Naive thymus-derived CD4-positive, alpha-beta T cell (primary cell): ENCODE measurements at regions not wholly inside any gene's neighbourhood (a gene's known extent, or its start where the extent isn't known, plus 50 kb on each side); places are given as distances from the start of the nearest gene placed in this dataset.

ENCODE experiments used
- ATAC-seq: fragments of 150-1000 bp; cut with Tn5 transposase; 2 replicates; pipeline ENCODE4 v1.10.0; 2021; ENCODE audit warnings: mild to moderate bottlenecking, moderate library complexity
- CTCF ChIA-PET: fragments of 350-600 bp; sonication (Branson Sonifier 250); formaldehyde crosslinking; loops from one replicate; lab custom pipeline; 2021; ENCODE audit warnings: antibody characterized with exemption; lab: Charles Lee
- POLR2A ChIA-PET: fragments of 350-600 bp; sonication (Branson Sonifier 250); formaldehyde crosslinking; loops from one replicate; lab custom pipeline; 2021; ENCODE audit warnings: antibody characterized with exemption, inconsistent platforms; lab: Charles Lee
- DNase-seq, 9 donors: peaks; one replicate each; pipeline versions ENCODE4 v3.0.0 to v3.0.0-alpha.2; 2020 to 2022; ENCODE audit warnings: mixed read lengths in 1 of 9
- H3K27ac ChIP-seq: one replicate; pipeline ENCODE4 v1.7.0; 2013; ENCODE audit warnings: mild to moderate bottlenecking, low read depth, low read length, moderate library complexity
- H3K27me3 ChIP-seq, 2 donors: one replicate each; pipeline ENCODE4 v1.7.0; 2013; ENCODE audit warnings: low read length in 2 of 2, mild to moderate bottlenecking in 2 of 2, moderate library complexity in 2 of 2; ENCODE audit not compliant: control insufficient read depth in 2 of 2, insufficient read depth in 2 of 2
- H3K36me3 ChIP-seq, 3 experiments: 1 replicate in 2 of 3; 2 replicates in 1 of 3; pipeline ENCODE4 v1.7.0; 2013; ENCODE audit warnings: low read length in 3 of 3, mild to moderate bottlenecking in 3 of 3, moderate library complexity in 1 of 3; ENCODE audit not compliant: insufficient read depth in 3 of 3, control insufficient read depth in 2 of 3
- H3K4me1 ChIP-seq, 2 donors: one replicate each; pipeline ENCODE4 v1.7.0; 2013; ENCODE audit warnings: low read length in 2 of 2, mild to moderate bottlenecking in 2 of 2, moderate library complexity in 1 of 2; ENCODE audit not compliant: control insufficient read depth in 2 of 2, insufficient read depth in 2 of 2
- H3K4me3 ChIP-seq: 2 replicates; pipeline ENCODE4 v1.7.0; 2013; ENCODE audit warnings: mild to moderate bottlenecking, low read length
- H3K9me3 ChIP-seq, 3 experiments: 1 replicate in 2 of 3; 2 replicates in 1 of 3; pipeline ENCODE4 v1.7.0; 2013; ENCODE audit warnings: low read length in 3 of 3; ENCODE audit not compliant: control insufficient read depth in 2 of 3
- H3K27ac Mint-ChIP-seq, 9 donors: one replicate each; pipeline ENCODE4 v1.8.0; 2020 to 2022; ENCODE audit warnings: mixed read lengths in 9 of 9, mild to moderate bottlenecking in 8 of 9, moderate library complexity in 5 of 9, inconsistent platforms in 2 of 9
- H3K27me3 Mint-ChIP-seq, 5 donors: one replicate each; pipeline ENCODE4 v1.8.0; 2021 to 2022; ENCODE audit warnings: mixed read lengths in 5 of 5, mild to moderate bottlenecking in 1 of 5
- H3K36me3 Mint-ChIP-seq, 5 donors: one replicate each; pipeline ENCODE4 v1.8.0; 2020 to 2022; ENCODE audit warnings: mixed read lengths in 5 of 5, mild to moderate bottlenecking in 3 of 5, inconsistent platforms in 1 of 5
- H3K4me1 Mint-ChIP-seq, 7 donors: one replicate each; pipeline ENCODE4 v1.8.0; 2020 to 2022; ENCODE audit warnings: mixed read lengths in 7 of 7, mild to moderate bottlenecking in 3 of 7, inconsistent platforms in 1 of 7
- H3K4me3 Mint-ChIP-seq, 10 donors: one replicate each; pipeline ENCODE4 v1.8.0; 2020 to 2022; ENCODE audit warnings: mild to moderate bottlenecking in 10 of 10, mixed read lengths in 10 of 10, moderate library complexity in 6 of 10, inconsistent platforms in 2 of 10
- H3K9me3 Mint-ChIP-seq, 11 donors: one replicate each; pipeline ENCODE4 v1.8.0; 2020 to 2022; ENCODE audit warnings: mixed read lengths in 11 of 11, mild to moderate bottlenecking in 4 of 11, inconsistent platforms in 1 of 11, moderate library complexity in 1 of 11
- intact Hi-C, 2 donors: fragments of 100-400 bp; cut with micrococcal nuclease; formaldehyde crosslinking; loops; one replicate each; pipeline ENCODE4 v1.15.1; 2023

- no peaks in the 10 kb centered on the region for H3K4me1 Mint-ChIP-seq
- Histone ChIP-seq H3K4me1 (no peaks in the 10 kb centered on the region), H3K36me3 (no peaks in the 10 kb centered on the region), H3K9me3 (no peaks in the 10 kb centered on the region), H3K27me3 (peaks cover 0 to 4% of the 10 kb centered on the region in 2 donors), H3K4me3 (no peak overlapping the region), H3K27ac (no peak overlapping the region)
- H3K9me3 Mint-ChIP-seq = peaks cover 0 to 8% (median 0%) of the 10 kb centered on the region in 11 donors
- DNase-seq = no peak
- ChIA-PET CTCF (no interaction called here), POLR2A (no interaction called here)
- no peak overlapping the region for H3K27ac Mint-ChIP-seq
- H3K27me3 Mint-ChIP-seq = peaks cover 0 to 41% (median 9%) of the 10 kb centered on the region in 5 donors
- intact Hi-C loops = no loop called here
- no peak for ATAC-seq
- peaks cover 0 to 3% (median 0%) of the 10 kb centered on the region in 5 donors for H3K36me3 Mint-ChIP-seq
- H3K4me3 Mint-ChIP-seq = no peak overlapping the region
Observed at GRCh38 chr4:13833171-13833804, 205.8 kb upstream of the BOD1L1 start.

DNA sequence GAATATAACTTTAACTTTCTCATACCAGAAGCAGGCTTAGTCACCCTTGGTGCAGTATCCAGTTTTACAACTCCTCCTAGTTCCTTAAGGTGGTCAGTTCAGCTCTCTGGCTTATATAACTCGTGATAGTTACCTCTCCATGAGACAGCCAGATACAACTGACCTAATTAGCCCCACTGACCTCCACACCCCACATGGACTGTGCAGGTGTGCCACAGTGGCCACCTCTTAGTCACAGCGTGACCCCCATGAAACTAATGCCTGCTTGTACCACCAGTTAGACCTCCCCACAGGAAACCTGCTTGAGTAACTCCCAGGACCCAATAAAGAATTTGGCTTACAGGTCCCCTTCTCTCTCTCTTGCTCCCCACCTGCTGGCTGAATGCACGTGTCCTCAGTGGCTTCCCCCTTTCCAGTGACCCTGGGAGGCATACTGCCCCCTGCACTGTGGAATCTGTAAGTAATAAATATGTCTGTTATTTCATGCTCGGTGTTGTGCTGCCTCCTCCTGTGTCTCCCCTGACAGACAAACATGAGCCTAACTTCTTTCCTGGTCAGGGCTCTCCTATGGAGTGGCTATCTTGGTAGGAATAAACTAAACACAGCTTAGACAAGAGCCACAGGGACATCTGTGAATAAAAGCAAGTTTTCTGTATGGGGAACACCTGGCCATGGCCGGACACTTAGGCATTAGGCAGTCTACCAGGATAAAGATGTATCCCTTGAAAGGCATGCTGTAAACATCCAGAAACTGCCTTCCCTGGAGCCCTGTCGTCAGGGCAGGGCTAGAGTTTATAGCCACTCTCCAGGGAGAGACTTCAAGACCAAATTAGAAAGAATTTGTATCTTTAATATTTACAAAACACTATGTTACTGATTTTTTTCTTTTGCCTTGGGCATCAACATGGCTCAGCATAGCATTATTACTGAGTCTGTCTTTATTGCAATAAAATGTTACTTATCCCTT is 209.7 kb upstream of the BOD1L1 start:
- DNase-seq = no peak
- Mint-ChIP-seq H3K27me3 (peaks cover 0 to 23% (median 3%) of the 10 kb centered on the region in 5 donors), H3K27ac (no peak overlapping the region), H3K36me3 (peaks cover 0 to 3% (median 0%) of the 10 kb centered on the region in 5 donors), H3K9me3 (no peaks in the 10 kb centered on the region), H3K4me1 (no peaks in the 10 kb centered on the region), H3K4me3 (no peak overlapping the region)
- CTCF ChIA-PET = no interaction called here
- intact Hi-C loops = no loop called here
- Histone ChIP-seq H3K9me3 (no peaks in the 10 kb centered on the region), H3K27ac (no peak overlapping the region), H3K4me1 (no peaks in the 10 kb centered on the region), H3K27me3 (peaks cover 0 to 4% of the 10 kb centered on the region in 2 donors), H3K36me3 (no peaks in the 10 kb centered on the region), H3K4me3 (no peak overlapping the region)
- POLR2A ChIA-PET = no interaction called here
- ATAC-seq = peak; percentile 12

DNA sequence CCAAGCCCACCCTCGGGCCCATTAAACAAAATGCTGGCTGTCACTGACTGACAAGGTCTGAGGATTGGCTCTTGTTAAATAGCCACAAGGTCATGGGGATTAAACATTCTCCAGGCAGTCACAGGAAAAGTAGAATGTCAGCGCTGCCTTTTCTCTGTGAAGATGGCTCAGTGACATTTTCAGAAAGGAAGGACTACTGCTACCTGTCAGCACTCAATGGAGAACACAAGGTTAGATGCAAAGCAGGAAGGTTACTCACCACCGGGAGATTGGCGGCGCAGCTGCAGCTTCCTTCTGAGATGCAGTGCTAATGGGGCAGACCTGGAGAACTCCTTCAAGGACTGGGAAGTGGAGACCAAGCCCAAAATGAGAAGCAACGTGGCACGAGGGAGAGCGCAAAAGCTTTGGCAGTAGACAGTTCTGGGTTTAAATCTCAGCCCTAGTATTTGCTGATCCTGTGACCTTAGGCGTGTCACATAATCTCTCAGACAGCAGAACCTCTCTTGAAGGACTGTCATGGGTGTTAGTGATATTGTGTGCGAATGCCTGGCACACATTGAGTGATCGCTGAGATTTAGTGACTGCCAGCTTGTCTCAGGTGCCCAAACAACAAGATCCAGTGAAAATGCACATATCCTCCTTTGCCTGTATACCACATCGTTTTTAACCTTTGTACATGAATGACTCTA is 213.1 kb upstream of the BOD1L1 start:
- ATAC-seq (no peak), DNase-seq (no peak)
- no peaks in the 10 kb centered on the region for H3K4me1 Mint-ChIP-seq
- H3K27me3 Mint-ChIP-seq = peaks cover 0 to 10% (median 4%) of the 10 kb centered on the region in 5 donors
- H3K27ac Mint-ChIP-seq = no peak overlapping the region
- peaks cover 0 to 4% of the 10 kb centered on the region in 2 donors for H3K27me3 ChIP-seq
- no peak overlapping the region for H3K27ac ChIP-seq
- H3K4me1 ChIP-seq = no peaks in the 10 kb centered on the region
- H3K36me3 ChIP-seq = no peaks in the 10 kb centered on the region
- H3K4me3 Mint-ChIP-seq = no peak overlapping the region
- peaks cover 0 to 2% (median 0%) of the 10 kb centered on the region in 11 donors for H3K9me3 Mint-ChIP-seq
- intact Hi-C loops = no loop called here
- H3K9me3 ChIP-seq = peaks cover 0 to 3% (median 0%) of the 10 kb centered on the region in 3 experiments
- no peak overlapping the region for H3K4me3 ChIP-seq
- ChIA-PET POLR2A (no interaction called here), CTCF (no interaction called here)
- H3K36me3 Mint-ChIP-seq = no peaks in the 10 kb centered on the region

GRCh38 chr4:13844740-13845139 is 217.2 kb upstream of the BOD1L1 start:
- H3K9me3 Mint-ChIP-seq = peaks cover 0 to 4% (median 1%) of the 10 kb centered on the region in 11 donors
- Histone ChIP-seq H3K9me3 (peaks cover 0 to 3% (median 0%) of the 10 kb centered on the region in 3 experiments), H3K27ac (no peak overlapping the region), H3K4me1 (no peaks in the 10 kb centered on the region), H3K36me3 (no peaks in the 10 kb centered on the region), H3K27me3 (no peaks in the 10 kb centered on the region), H3K4me3 (no peak overlapping the region)
- intact Hi-C loops = no loop called here
- CTCF ChIA-PET = no interaction called here
- H3K4me1 Mint-ChIP-seq = peaks cover 3 to 16% (median 10%) of the 10 kb centered on the region in 7 donors
- no peak overlapping the region for H3K4me3 Mint-ChIP-seq
- H3K36me3 Mint-ChIP-seq = no peaks in the 10 kb centered on the region
- H3K27me3 Mint-ChIP-seq = peaks cover 0 to 5% (median 0%) of the 10 kb centered on the region in 5 donors
- no peak for ATAC-seq
- POLR2A ChIA-PET = no interaction called here
- DNase-seq = no peak
- H3K27ac Mint-ChIP-seq = no peak overlapping the region

DNA sequence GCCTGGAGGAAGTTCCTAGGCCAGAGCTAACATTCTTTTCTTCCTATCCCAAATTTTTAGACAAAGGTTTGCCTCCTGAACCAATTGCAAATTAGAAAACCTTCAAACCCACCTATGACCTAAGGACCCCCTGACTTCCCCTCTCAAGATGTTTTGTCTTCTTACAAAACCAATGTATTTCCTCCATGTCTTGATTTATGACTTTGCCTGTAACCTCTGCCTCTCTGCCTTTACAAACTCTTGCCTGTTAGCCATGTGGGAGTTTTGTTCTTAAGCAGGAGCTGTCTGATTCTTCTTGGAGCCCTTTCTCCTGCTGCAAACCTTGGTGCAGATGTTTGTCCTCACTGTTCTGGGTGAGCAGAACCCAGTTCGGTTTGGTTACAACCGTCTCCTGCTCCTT is 222.3 kb upstream of the BOD1L1 start:
- intact Hi-C loops = no loop called here
- peaks cover 0 to 6% (median 2%) of the 10 kb centered on the region in 11 donors for H3K9me3 Mint-ChIP-seq
- H3K9me3 ChIP-seq = no peaks in the 10 kb centered on the region
- POLR2A ChIA-PET = no interaction called here
- H3K27ac Mint-ChIP-seq = no peak overlapping the region
- DNase-seq (no peak), ATAC-seq (no peak)
- H3K4me3 ChIP-seq = no peak overlapping the region
- no peaks in the 10 kb centered on the region for H3K4me1 ChIP-seq
- H3K36me3 Mint-ChIP-seq = no peaks in the 10 kb centered on the region
- H3K27me3 Mint-ChIP-seq = peaks cover 0 to 9% (median 0%) of the 10 kb centered on the region in 5 donors
- no peak overlapping the region for H3K27ac ChIP-seq
- peaks cover 3 to 19% (median 10%) of the 10 kb centered on the region in 7 donors for H3K4me1 Mint-ChIP-seq
- H3K4me3 Mint-ChIP-seq = no peak overlapping the region
- H3K27me3 ChIP-seq = no peaks in the 10 kb centered on the region
- H3K36me3 ChIP-seq = no peaks in the 10 kb centered on the region
- CTCF ChIA-PET = no interaction called here

- ATAC-seq = no peak
- H3K4me3 ChIP-seq = no peak overlapping the region
- no peaks in the 10 kb centered on the region for H3K4me1 ChIP-seq
- peaks cover 0 to 9% (median 4%) of the 10 kb centered on the region in 5 donors for H3K27me3 Mint-ChIP-seq
- H3K27ac ChIP-seq = no peak overlapping the region
- CTCF ChIA-PET = no interaction called here
- H3K27me3 ChIP-seq = no peaks in the 10 kb centered on the region
- H3K4me1 Mint-ChIP-seq = peaks cover 3 to 19% (median 10%) of the 10 kb centered on the region in 7 donors
- intact Hi-C loops = no loop called here
- no peak overlapping the region for H3K4me3 Mint-ChIP-seq
- H3K9me3 ChIP-seq = no peaks in the 10 kb centered on the region
- DNase-seq = no peak
- peaks cover 0 to 8% (median 2%) of the 10 kb centered on the region in 11 donors for H3K9me3 Mint-ChIP-seq
- POLR2A ChIA-PET = no interaction called here
- H3K27ac Mint-ChIP-seq = no peak overlapping the region
- H3K36me3 ChIP-seq = no peaks in the 10 kb centered on the region
- H3K36me3 Mint-ChIP-seq = no peaks in the 10 kb centered on the region
Observed at GRCh38 chr4:13851085-13851940, 223.8 kb upstream of the BOD1L1 start.
